Smooth muscle cell (in vitro differentiated cells): ENCODE measurements at regions not wholly inside any gene's neighbourhood (a gene's known extent, or its start where the extent isn't known, plus 50 kb on each side); places are given as distances from the start of the nearest gene placed in this dataset.

Experiments used
- DNase-seq: peaks from one replicate; lab custom pipeline; 2025; ENCODE audit not compliant: unreplicated experiment; lab: John Stamatoyannopoulos, UW
- H2AFZ ChIP-seq: fragments of 200-600 bp; sonication (generic); 2 replicates; pipeline ENCODE4 v1.6.0; 2016; ENCODE audit warnings: antibody characterized with exemption, low read depth, mild to moderate bottlenecking
- H3F3A ChIP-seq: fragments of 200-600 bp; sonication (generic); 2 replicates; pipeline ENCODE4 v1.6.0; 2017; ENCODE audit warnings: antibody characterized with exemption, low read depth
- H3K27ac ChIP-seq: fragments of 200-600 bp; sonication (generic); 2 replicates; pipeline ENCODE4 v1.5.1; 2016; ENCODE audit warnings: low read depth, mild to moderate bottlenecking
- H3K27me3 ChIP-seq: fragments of 200-600 bp; sonication (generic); 2 replicates; pipeline ENCODE4 v1.6.1; 2016; ENCODE audit warnings: low read depth, mild to moderate bottlenecking
- H3K36me3 ChIP-seq: fragments of 200-600 bp; sonication (generic); 2 replicates; pipeline ENCODE4 v1.5.1; 2016; ENCODE audit warnings: low read depth
- H3K4me1 ChIP-seq: fragments of 200-600 bp; sonication (generic); 2 replicates; pipeline ENCODE4 v1.5.1; 2016; ENCODE audit warnings: low read depth
- H3K4me2 ChIP-seq: fragments of 200-600 bp; sonication (generic); 2 replicates; pipeline ENCODE4 v1.6.0; 2016; ENCODE audit warnings: mild to moderate bottlenecking
- H3K4me3 ChIP-seq: fragments of 200-600 bp; sonication (generic); 2 replicates; pipeline ENCODE4 v1.5.1; 2016; ENCODE audit warnings: mild to moderate bottlenecking
- H3K79me2 ChIP-seq: fragments of 200-600 bp; sonication (generic); 2 replicates; pipeline ENCODE4 v1.6.0; 2016; ENCODE audit warnings: low read depth, mild to moderate bottlenecking
- H3K9ac ChIP-seq: fragments of 200-600 bp; sonication (generic); 2 replicates; pipeline ENCODE4 v1.6.0; 2016; ENCODE audit warnings: low read depth
- H3K9me3 ChIP-seq: fragments of 200-600 bp; sonication (generic); replicated peaks from 2 replicates; pipeline ENCODE4 v1.5.1; 2016; ENCODE audit warnings: low read depth
- H4K20me1 ChIP-seq: fragments of 200-600 bp; sonication (generic); 2 replicates; pipeline ENCODE4 v1.6.0; 2016; ENCODE audit warnings: low read depth
- CTCF ChIP-seq: fragments of 200-600 bp; sonication (generic); IDR thresholded peaks from 2 replicates; pipeline ENCODE4 v1.5.1; 2017; ENCODE audit warnings: borderline replicate concordance, mild to moderate bottlenecking, antibody characterized with exemption; ENCODE audit not compliant: insufficient read depth, poor library complexity, severe bottlenecking
- WGBS: methylation state at CpG from one replicate; pipeline ENCODE4 v1.1.7; 2016; ENCODE audit warnings: low lambda C conversion rate; 5-methylcytosine and 5-hydroxymethylcytosine counted together

GRCh38 chr15:66832664-66833063 lies 130.6 kb downstream of the SMAD6 start:
- H2AFZ ChIP-seq, result no peak overlapping the region
- no peaks in the 10 kb centered on the region for H4K20me1 ChIP-seq
- peaks cover 14% of the 10 kb centered on the region for H3K4me1 ChIP-seq
- 43% methylated on average over 4 of the region's 4 CpGs for WGBS
- H3K27ac ChIP-seq, result no peak overlapping the region
- H3K36me3 ChIP-seq, result no peaks in the 10 kb centered on the region
- no peak for TF ChIP-seq CTCF
- no peaks in the 10 kb centered on the region for H3K9me3 ChIP-seq
- no peak overlapping the region for H3K4me3 ChIP-seq
- no peaks in the 10 kb centered on the region for H3K27me3 ChIP-seq
- peaks cover 3% of the 10 kb centered on the region for H3F3A ChIP-seq
- no peak overlapping the region for H3K9ac ChIP-seq
- H3K4me2 ChIP-seq, result no peak overlapping the region
- DNase-seq, result no peak
- no peaks in the 10 kb centered on the region for H3K79me2 ChIP-seq

DNA sequence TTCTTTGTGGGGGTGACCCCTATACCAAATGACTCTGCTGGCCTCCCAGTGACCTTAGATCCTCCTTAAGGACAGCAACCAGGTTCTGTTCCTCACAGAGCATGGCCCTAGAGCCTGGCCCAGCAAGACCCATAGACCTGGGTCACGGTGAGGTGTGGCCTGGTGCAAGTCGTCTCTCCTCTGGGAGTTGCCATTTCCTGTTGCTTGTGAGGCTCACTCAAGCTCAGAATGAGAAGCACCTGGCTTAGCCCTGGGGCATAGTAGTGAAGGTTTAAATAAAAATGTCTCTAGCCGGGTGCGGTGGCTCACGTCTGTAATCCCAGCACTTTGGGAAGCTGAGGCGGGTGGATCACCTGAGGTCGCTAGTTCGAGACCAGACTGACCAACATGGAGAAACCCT lies 131.3 kb downstream of the SMAD6 start:
- H3K79me2 ChIP-seq, result no peaks in the 10 kb centered on the region
- no peak overlapping the region for H3K9ac ChIP-seq
- H3K9me3 ChIP-seq, result no peaks in the 10 kb centered on the region
- no peak overlapping the region for H2AFZ ChIP-seq
- peaks cover 3% of the 10 kb centered on the region for H3F3A ChIP-seq
- 78% methylated on average over 8 of the region's 8 CpGs for WGBS
- no peaks in the 10 kb centered on the region for H3K36me3 ChIP-seq
- no peaks in the 10 kb centered on the region for H3K27me3 ChIP-seq
- H4K20me1 ChIP-seq, result no peaks in the 10 kb centered on the region
- no peak for TF ChIP-seq CTCF
- H3K4me1 ChIP-seq, result peaks cover 14% of the 10 kb centered on the region
- no peak overlapping the region for H3K27ac ChIP-seq
- H3K4me3 ChIP-seq, result no peak overlapping the region
- H3K4me2 ChIP-seq, result no peak overlapping the region
- DNase-seq, result no peak

DNA sequence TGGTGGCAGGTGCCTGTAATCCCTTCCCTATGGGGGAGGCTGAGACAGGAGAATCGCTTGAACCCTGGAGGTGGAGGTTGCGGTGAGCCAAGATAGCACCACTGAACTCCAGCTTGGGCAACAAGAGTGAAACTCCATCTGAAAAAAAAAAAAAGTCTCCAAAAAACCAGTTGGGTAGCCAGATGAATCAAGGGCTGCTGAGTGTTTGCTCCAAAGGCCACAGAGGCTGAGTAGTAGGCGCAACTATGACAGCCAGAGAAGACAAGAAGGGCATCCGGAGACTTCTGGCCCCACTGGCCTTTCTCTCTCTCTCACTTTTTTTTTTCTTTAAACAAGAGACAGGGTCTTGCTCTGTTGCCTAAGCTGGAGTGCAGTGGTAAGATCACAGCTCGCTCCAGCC lies 131.8 kb downstream of the SMAD6 start:
- H3K9ac ChIP-seq, result no peak overlapping the region
- no peak for DNase-seq
- no peak overlapping the region for H3K4me3 ChIP-seq
- no peak overlapping the region for H3K27ac ChIP-seq
- H3K79me2 ChIP-seq, result no peaks in the 10 kb centered on the region
- H3K9me3 ChIP-seq, result no peaks in the 10 kb centered on the region
- peaks cover 3% of the 10 kb centered on the region for H3F3A ChIP-seq
- 98% methylated on average over 5 of the region's 5 CpGs for WGBS
- no peaks in the 10 kb centered on the region for H4K20me1 ChIP-seq
- H3K4me2 ChIP-seq, result no peak overlapping the region
- peaks cover 14% of the 10 kb centered on the region for H3K4me1 ChIP-seq
- no peak for TF ChIP-seq CTCF
- H2AFZ ChIP-seq, result no peak overlapping the region
- H3K36me3 ChIP-seq, result no peaks in the 10 kb centered on the region
- H3K27me3 ChIP-seq, result no peaks in the 10 kb centered on the region
